Astrocyte (in vitro differentiated cells and primary cell): ENCODE measurements at regions not wholly inside any gene's neighbourhood (a gene's known extent, or its start where the extent isn't known, plus 50 kb on each side); places are given as distances from the start of the nearest gene placed in this dataset.

ENCODE experiments used
- DNase-seq: peaks from one replicate; pipeline ENCODE4 v3.0.0-alpha.2; 2010; ENCODE audit warnings: low read depth
- FAIRE-seq: peaks from 2 replicates; lab custom pipeline; 2011; peaks lifted over from hg19 to GRCh38; lab: Jason Lieb, UNC
- H2AFZ ChIP-seq: 2 replicates; pipeline ENCODE4 v1.6.0; 2012; ENCODE audit warnings: low read depth, low read length, inconsistent platforms
- H3K27ac ChIP-seq: 2 replicates; pipeline ENCODE4 v1.5.1; 2011; ENCODE audit warnings: low read depth, low read length, inconsistent platforms
- H3K27me3 ChIP-seq: 2 replicates; pipeline ENCODE4 v1.6.0; 2011; ENCODE audit warnings: low read length, inconsistent platforms; ENCODE audit not compliant: insufficient read depth
- H3K36me3 ChIP-seq: 2 replicates; pipeline ENCODE4 v1.5.1; 2011; ENCODE audit warnings: low read length, inconsistent platforms; ENCODE audit not compliant: insufficient read depth
- H3K4me1 ChIP-seq: 2 replicates; pipeline ENCODE4 v1.5.1; 2011; ENCODE audit warnings: low read length, inconsistent platforms; ENCODE audit not compliant: insufficient read depth
- H3K4me2 ChIP-seq: 2 replicates; pipeline ENCODE4 v1.6.0; 2012; ENCODE audit warnings: low read length, inconsistent platforms
- H3K4me3 ChIP-seq: 2 replicates; pipeline ENCODE4 v1.5.1; 2011; ENCODE audit warnings: low read depth, mild to moderate bottlenecking, low read length, inconsistent platforms; ENCODE audit not compliant: insufficient read depth
- H3K79me2 ChIP-seq: 2 replicates; pipeline ENCODE4 v1.6.0; 2012; ENCODE audit warnings: mild to moderate bottlenecking, low read length, inconsistent platforms; ENCODE audit not compliant: insufficient read depth
- H3K9ac ChIP-seq: 2 replicates; pipeline ENCODE4 v1.6.0; 2012; ENCODE audit warnings: mild to moderate bottlenecking, low read length, inconsistent platforms
- H3K9me3 ChIP-seq: 2 replicates; pipeline ENCODE4 v1.5.1; 2012; ENCODE audit warnings: low read depth, mild to moderate bottlenecking, low read length, inconsistent platforms; ENCODE audit not compliant: insufficient read depth
- H4K20me1 ChIP-seq: 2 replicates; pipeline ENCODE4 v1.6.0; 2012; ENCODE audit warnings: low read length, inconsistent platforms; ENCODE audit not compliant: insufficient read depth
- H3K27ac Mint-ChIP-seq: one replicate; pipeline ENCODE4 v1.8.0; 2021; ENCODE audit warnings: mild to moderate bottlenecking, mixed read lengths; ENCODE audit not compliant: unreplicated experiment
- H3K27me3 Mint-ChIP-seq: one replicate; pipeline ENCODE4 v1.8.0; 2021; ENCODE audit warnings: low read depth, mixed read lengths; ENCODE audit not compliant: unreplicated experiment
- H3K36me3 Mint-ChIP-seq: one replicate; pipeline ENCODE4 v1.8.0; 2021; ENCODE audit warnings: low read depth, mixed read lengths; ENCODE audit not compliant: unreplicated experiment
- H3K4me1 Mint-ChIP-seq: one replicate; pipeline ENCODE4 v1.8.0; 2021; ENCODE audit warnings: low read depth, mixed read lengths; ENCODE audit not compliant: unreplicated experiment
- H3K4me3 Mint-ChIP-seq: one replicate; pipeline ENCODE4 v1.8.0; 2021; ENCODE audit warnings: mild to moderate bottlenecking, moderate library complexity, mixed read lengths; ENCODE audit not compliant: unreplicated experiment
- H3K9me3 Mint-ChIP-seq: one replicate; pipeline ENCODE4 v1.8.0; 2021; ENCODE audit warnings: mild to moderate bottlenecking, mixed read lengths; ENCODE audit not compliant: unreplicated experiment
- CTCF ChIP-seq: IDR thresholded peaks from 2 replicates; pipeline ENCODE4 v1.5.1; 2011; ENCODE audit warnings: low read depth, mild to moderate bottlenecking, inconsistent platforms, low read length, moderate library complexity; ENCODE audit not compliant: insufficient read depth
- EZH2 ChIP-seq: IDR thresholded peaks from 2 replicates; pipeline ENCODE4 v1.6.1; 2012; ENCODE audit warnings: mild to moderate bottlenecking, low read length, inconsistent platforms; ENCODE audit not compliant: insufficient read depth

GRCh38 chr4:26131711-26132110, 189.1 kb upstream of the RBPJ start:
- Mint-ChIP-seq H3K27me3 (peaks cover 16% of the 10 kb centered on the region), H3K4me3 (no peak overlapping the region), H3K36me3 (no peaks in the 10 kb centered on the region), H3K27ac (no peak overlapping the region), H3K9me3 (peaks cover 19% of the 10 kb centered on the region), H3K4me1 (no peaks in the 10 kb centered on the region)
- DNase-seq: no peak
- H3K79me2 ChIP-seq: no peaks in the 10 kb centered on the region
- H3K27ac ChIP-seq: no peak overlapping the region
- no peaks in the 10 kb centered on the region for H4K20me1 ChIP-seq
- no peaks in the 10 kb centered on the region for H3K36me3 ChIP-seq
- no peak overlapping the region for H3K4me3 ChIP-seq
- H3K4me1 ChIP-seq: no peaks in the 10 kb centered on the region
- no peak overlapping the region for H3K4me2 ChIP-seq
- H3K27me3 ChIP-seq: peaks cover 3% of the 10 kb centered on the region
- no peak for FAIRE-seq
- no peak overlapping the region for H3K9ac ChIP-seq
- H3K9me3 ChIP-seq: no peaks in the 10 kb centered on the region
- no peak overlapping the region for H2AFZ ChIP-seq
- no peak for TF ChIP-seq CTCF

- no peak overlapping the region for H3K27ac ChIP-seq
- peaks cover 3% of the 10 kb centered on the region for H3K27me3 ChIP-seq
- H3K36me3 Mint-ChIP-seq: no peaks in the 10 kb centered on the region
- no peak overlapping the region for H3K4me3 ChIP-seq
- H3K27ac Mint-ChIP-seq: no peak overlapping the region
- H3K9me3 ChIP-seq: no peaks in the 10 kb centered on the region
- no peaks in the 10 kb centered on the region for H4K20me1 ChIP-seq
- H3K27me3 Mint-ChIP-seq: peaks cover 9% of the 10 kb centered on the region
- DNase-seq: no peak
- peaks cover 15% of the 10 kb centered on the region for H3K9me3 Mint-ChIP-seq
- H3K9ac ChIP-seq: no peak overlapping the region
- H3K4me3 Mint-ChIP-seq: no peak overlapping the region
- TF ChIP-seq CTCF (no peak), EZH2 (no peak)
- no peaks in the 10 kb centered on the region for H3K4me1 ChIP-seq
- H2AFZ ChIP-seq: no peak overlapping the region
- H3K4me2 ChIP-seq: no peak overlapping the region
- no peaks in the 10 kb centered on the region for H3K79me2 ChIP-seq
- H3K36me3 ChIP-seq: no peaks in the 10 kb centered on the region
- H3K4me1 Mint-ChIP-seq: no peaks in the 10 kb centered on the region
- no peak for FAIRE-seq
These were observed 188.0 kb upstream of the RBPJ start for GRCh38 chr4:26132858-26133257.

- no peaks in the 10 kb centered on the region for H3K4me1 ChIP-seq
- peaks cover 2% of the 10 kb centered on the region for H3K36me3 Mint-ChIP-seq
- H3K9me3 Mint-ChIP-seq: peaks cover 13% of the 10 kb centered on the region
- no peaks in the 10 kb centered on the region for H4K20me1 ChIP-seq
- no peak overlapping the region for H3K4me2 ChIP-seq
- no peaks in the 10 kb centered on the region for H3K79me2 ChIP-seq
- no peak overlapping the region for H3K27ac ChIP-seq
- H2AFZ ChIP-seq: no peak overlapping the region
- no peak for TF ChIP-seq CTCF
- TF ChIP-seq EZH2: no peak
- DNase-seq: no peak
- no peaks in the 10 kb centered on the region for H3K4me1 Mint-ChIP-seq
- no peaks in the 10 kb centered on the region for H3K36me3 ChIP-seq
- H3K9ac ChIP-seq: no peak overlapping the region
- FAIRE-seq: no peak
- no peaks in the 10 kb centered on the region for H3K9me3 ChIP-seq
- no peak overlapping the region for H3K27ac Mint-ChIP-seq
- H3K4me3 ChIP-seq: no peak overlapping the region
- no peak overlapping the region for H3K4me3 Mint-ChIP-seq
- H3K27me3 ChIP-seq: peaks cover 3% of the 10 kb centered on the region
- peaks cover 9% of the 10 kb centered on the region for H3K27me3 Mint-ChIP-seq
These were observed 187.0 kb upstream of the RBPJ start for GRCh38 chr4:26133840-26134239.
